Bronchial epithelial cell (primary cell): ENCODE measurements at regions not wholly inside any gene's neighbourhood (a gene's known extent, or its start where the extent isn't known, plus 50 kb on each side); places are given as distances from the start of the nearest gene placed in this dataset.

Source experiments
- DNase-seq: peaks from one replicate; pipeline ENCODE4 v3.0.0-alpha.2; 2010; ENCODE audit warnings: low read depth
- FAIRE-seq: peaks from 2 replicates; lab custom pipeline; 2011; peaks lifted over from hg19 to GRCh38; lab: Jason Lieb, UNC
- H3K27me3 ChIP-seq: 2 replicates; pipeline ENCODE4 v1.5.1; 2011; ENCODE audit warnings: low read length; ENCODE audit not compliant: control insufficient read depth, insufficient read depth
- H3K36me3 ChIP-seq: 2 replicates; pipeline ENCODE4 v1.5.1; 2011; ENCODE audit warnings: low read length; ENCODE audit not compliant: control insufficient read depth, insufficient read depth
- H3K4me3 ChIP-seq: 2 replicates; pipeline ENCODE4 v1.5.1; 2011; ENCODE audit warnings: mild to moderate bottlenecking, low read depth, low read length, control low read depth
- CTCF ChIP-seq: IDR thresholded peaks from 2 replicates; pipeline ENCODE4 v1.5.1; 2011; ENCODE audit warnings: mild to moderate bottlenecking, moderate library complexity, low read length, control low read depth, inconsistent platforms; ENCODE audit not compliant: insufficient read depth, severe bottlenecking

- DNase-seq: peak; percentile 88
- Histone ChIP-seq H3K4me3 (peak overlapping the region; percentile 51), H3K27me3 (no peaks in the 10 kb centered on the region), H3K36me3 (no peaks in the 10 kb centered on the region)
- FAIRE-seq: peak; percentile 47
- peak; percentile 27 for TF ChIP-seq CTCF
These were observed 464.5 kb downstream of the USP25 start for GRCh38 chr21:16194095-16194787.

DNA sequence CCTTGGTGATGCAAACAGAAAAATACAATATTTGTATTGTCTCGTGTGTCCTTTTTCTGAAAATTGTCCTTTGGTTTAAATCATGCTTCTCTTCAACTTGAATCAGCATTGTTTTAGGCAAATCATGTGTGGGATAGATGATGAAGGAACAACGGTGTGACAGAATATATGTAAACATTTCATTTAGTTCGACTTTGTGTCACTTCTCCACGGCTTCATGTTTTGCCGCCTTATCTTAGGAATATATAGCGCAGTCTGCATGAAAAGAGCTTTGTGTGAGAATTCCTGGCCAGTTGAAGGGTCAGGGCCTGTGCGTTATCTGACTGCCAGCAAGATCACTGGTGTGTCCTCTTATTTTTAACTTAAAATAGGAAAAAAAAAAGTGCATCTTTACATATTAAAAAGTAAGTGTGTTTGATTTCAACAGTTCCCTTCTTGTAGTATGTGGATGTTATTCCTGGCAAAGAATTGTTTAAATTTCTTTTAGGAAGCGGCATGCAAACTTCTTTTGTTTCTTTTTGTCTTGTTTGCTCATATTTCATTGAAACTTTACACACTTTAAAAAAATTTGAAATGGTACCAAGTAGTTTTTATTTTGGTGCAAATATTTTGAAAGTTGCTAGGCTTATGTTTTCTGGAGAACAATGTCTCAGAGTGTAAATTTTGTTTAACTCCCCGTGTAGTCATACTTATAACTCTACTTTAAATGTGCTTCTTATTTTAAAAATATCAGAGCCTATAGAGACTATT, 465.2 kb downstream of the USP25 start:
- no peaks in the 10 kb centered on the region for H3K27me3 ChIP-seq
- peak overlapping the region; percentile 51 for H3K4me3 ChIP-seq
- no peak for TF ChIP-seq CTCF
- FAIRE-seq (no peak), DNase-seq (peak; percentile 32)
- no peaks in the 10 kb centered on the region for H3K36me3 ChIP-seq

DNA sequence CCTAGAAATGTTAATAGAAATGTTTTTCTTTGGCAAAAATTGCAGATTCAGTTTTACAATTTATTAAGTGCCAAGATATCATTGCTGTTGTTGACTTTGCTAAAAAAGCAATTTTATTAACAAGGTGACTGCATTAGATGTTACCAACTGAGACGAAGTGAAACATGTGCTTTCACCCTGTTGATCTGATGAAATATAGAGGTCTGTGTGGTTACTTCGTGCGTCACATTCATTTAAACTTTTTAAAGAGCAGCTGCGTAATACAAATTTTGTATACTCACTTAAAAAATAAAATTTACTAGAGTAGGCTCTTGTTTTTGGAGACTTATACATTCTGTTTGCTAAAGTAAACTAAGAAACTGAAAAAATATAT, 465.7 kb downstream of the USP25 start:
- FAIRE-seq (no peak), DNase-seq (peak; percentile 58)
- Histone ChIP-seq H3K4me3 (peak overlapping the region; percentile 51), H3K36me3 (no peaks in the 10 kb centered on the region), H3K27me3 (no peaks in the 10 kb centered on the region)
- TF ChIP-seq CTCF: no peak

DNA sequence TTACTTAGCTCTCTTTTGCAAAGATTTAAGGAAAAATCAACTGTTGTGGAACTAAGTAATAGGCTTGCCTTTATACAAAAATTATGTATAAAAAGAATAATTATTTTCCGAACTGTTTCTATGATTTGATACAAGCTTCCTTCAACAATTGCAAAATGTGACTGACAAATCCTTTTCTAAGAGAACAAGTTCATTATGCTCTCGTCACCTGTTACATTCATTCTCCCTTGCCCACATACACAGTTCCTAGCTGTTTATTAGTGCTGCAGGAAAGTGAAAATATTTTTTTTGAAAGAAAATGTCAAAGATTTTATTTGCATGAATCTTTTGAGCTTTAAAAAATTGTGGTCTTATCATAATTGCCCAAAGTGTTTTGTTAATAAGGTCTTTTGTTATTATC, 466.2 kb downstream of the USP25 start:
- DNase-seq: peak; percentile 35
- H3K4me3 ChIP-seq: peak overlapping the region; percentile 51
- no peak for FAIRE-seq

DNA sequence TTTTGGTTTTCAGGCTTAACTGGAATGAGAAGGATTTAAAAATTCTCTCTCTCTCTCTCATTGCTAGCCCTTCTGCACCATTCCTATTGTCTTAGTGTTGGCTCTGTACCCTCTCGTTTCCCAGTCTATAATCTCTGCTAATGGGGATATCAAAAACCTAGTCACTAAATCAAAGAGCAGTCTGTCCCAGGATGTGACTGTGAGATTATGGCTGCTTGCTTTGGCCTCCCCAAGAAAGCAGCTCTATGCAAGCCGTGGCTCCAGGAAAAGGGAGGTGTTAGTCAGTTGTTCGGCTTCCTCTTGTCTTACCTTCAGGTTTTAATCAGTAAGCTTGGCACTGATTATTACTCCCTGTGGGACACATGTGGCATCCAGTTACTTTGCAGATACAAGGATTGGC, 468.8 kb downstream of the USP25 start:
- FAIRE-seq (no peak), DNase-seq (no peak)
- no peak for TF ChIP-seq CTCF
- no peak overlapping the region for H3K4me3 ChIP-seq
- H3K36me3 ChIP-seq: no peaks in the 10 kb centered on the region
- no peaks in the 10 kb centered on the region for H3K27me3 ChIP-seq

More for the DNA sequence above, 466.2 kb downstream of the USP25 start:
- Histone ChIP-seq H3K36me3 (no peaks in the 10 kb centered on the region), H3K27me3 (no peaks in the 10 kb centered on the region)
- no peak for TF ChIP-seq CTCF
